Right lobe of liver (tissue), 4 donors: ENCODE measurements at regions not wholly inside any gene's neighbourhood (a gene's known extent, or its start where the extent isn't known, plus 50 kb on each side); places are given as distances from the start of the nearest gene placed in this dataset.

Source experiments
- POLR2A ChIP-seq: fragments of 450-650 bp; IDR thresholded peaks from one replicate; pipeline ENCODE4 v1.6.1; 2017; ENCODE audit warnings: antibody characterized with exemption, mild to moderate bottlenecking
- TF ChIP-seq, protein P1 (sequence below), 4 donors: fragments of 200-600 bp in 3 of 4; fragments of 450-650 bp in 1 of 4; IDR thresholded peaks; one replicate each; pipeline versions ENCODE4 v1.5.1 to v1.8.0; 2016 to 2022; ENCODE audit warnings: antibody characterized with exemption in 4 of 4, mild to moderate bottlenecking in 2 of 4
- donor health status: DM: no; HTN: no; CAD: no.
- donor health status: DM: no; HTN: no; CAD: no.
- donor health status: DM: no; HTN: yes; CAD: no.

- TF ChIP-seq POLR2A: no peak
- TF ChIP-seq, protein P1, sequence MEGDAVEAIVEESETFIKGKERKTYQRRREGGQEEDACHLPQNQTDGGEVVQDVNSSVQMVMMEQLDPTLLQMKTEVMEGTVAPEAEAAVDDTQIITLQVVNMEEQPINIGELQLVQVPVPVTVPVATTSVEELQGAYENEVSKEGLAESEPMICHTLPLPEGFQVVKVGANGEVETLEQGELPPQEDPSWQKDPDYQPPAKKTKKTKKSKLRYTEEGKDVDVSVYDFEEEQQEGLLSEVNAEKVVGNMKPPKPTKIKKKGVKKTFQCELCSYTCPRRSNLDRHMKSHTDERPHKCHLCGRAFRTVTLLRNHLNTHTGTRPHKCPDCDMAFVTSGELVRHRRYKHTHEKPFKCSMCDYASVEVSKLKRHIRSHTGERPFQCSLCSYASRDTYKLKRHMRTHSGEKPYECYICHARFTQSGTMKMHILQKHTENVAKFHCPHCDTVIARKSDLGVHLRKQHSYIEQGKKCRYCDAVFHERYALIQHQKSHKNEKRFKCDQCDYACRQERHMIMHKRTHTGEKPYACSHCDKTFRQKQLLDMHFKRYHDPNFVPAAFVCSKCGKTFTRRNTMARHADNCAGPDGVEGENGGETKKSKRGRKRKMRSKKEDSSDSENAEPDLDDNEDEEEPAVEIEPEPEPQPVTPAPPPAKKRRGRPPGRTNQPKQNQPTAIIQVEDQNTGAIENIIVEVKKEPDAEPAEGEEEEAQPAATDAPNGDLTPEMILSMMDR (IDR thresholded peaks at IDR 0.05): no peak
Measured at GRCh38 chr3:16816048-16816780, 68.5 kb upstream of the PLCL2 start.
